Activated CD4-positive, alpha-beta memory T cell treated with anti-CD3 and anti-CD28 coated beads for 36 hours (primary cell): ENCODE measurements at regions not wholly inside any gene's neighbourhood (a gene's known extent, or its start where the extent isn't known, plus 50 kb on each side); places are given as distances from the start of the nearest gene placed in this dataset.

Source experiments
- CTCF ChIA-PET: fragments of 350-600 bp; sonication (Branson Sonifier 250); formaldehyde crosslinking; loops from one replicate; lab custom pipeline; 2021; ENCODE audit warnings: antibody characterized with exemption, inconsistent platforms; lab: Charles Lee
- POLR2A ChIA-PET: fragments of 350-600 bp; sonication (Branson Sonifier 250); formaldehyde crosslinking; loops from one replicate; lab custom pipeline; 2021; ENCODE audit warnings: antibody characterized with exemption; lab: Charles Lee
- DNase-seq: peaks from one replicate; pipeline ENCODE4 v3.0.0-alpha.2; 2020
- H3K27ac Mint-ChIP-seq: one replicate; pipeline ENCODE4 v1.8.0; 2021; ENCODE audit warnings: mixed read lengths
- H3K27me3 Mint-ChIP-seq: one replicate; pipeline ENCODE4 v1.8.0; 2021; ENCODE audit warnings: mixed read lengths
- H3K36me3 Mint-ChIP-seq: one replicate; pipeline ENCODE4 v1.8.0; 2021; ENCODE audit warnings: mixed read lengths
- H3K4me1 Mint-ChIP-seq: one replicate; pipeline ENCODE4 v1.8.0; 2021; ENCODE audit warnings: low read depth, mixed read lengths
- H3K4me3 Mint-ChIP-seq: one replicate; pipeline ENCODE4 v1.8.0; 2021; ENCODE audit warnings: mild to moderate bottlenecking, mixed read lengths
- H3K9me3 Mint-ChIP-seq: one replicate; pipeline ENCODE4 v1.8.0; 2021; ENCODE audit warnings: mixed read lengths
- intact Hi-C: fragments of 100-400 bp; cut with micrococcal nuclease; formaldehyde crosslinking; loops from one replicate; pipeline ENCODE4 v1.15.1; 2023

DNA sequence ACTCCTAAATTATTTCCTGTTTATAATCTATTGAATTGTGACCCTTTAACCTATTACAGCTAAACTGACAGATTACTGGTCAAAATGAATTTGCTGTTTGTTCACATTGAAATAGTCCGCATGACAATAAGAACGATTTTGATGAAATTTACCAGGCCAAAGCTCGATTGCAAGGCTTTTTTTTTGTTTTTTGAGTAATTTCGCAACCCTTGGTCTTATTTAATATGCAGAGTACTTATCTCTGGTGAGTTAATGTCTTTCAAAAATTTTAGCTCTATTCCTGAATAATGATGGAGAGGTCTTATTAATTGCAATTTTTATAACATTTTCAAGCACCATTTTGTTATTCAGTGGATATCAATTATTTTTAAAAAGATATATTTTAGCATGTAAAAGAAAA lies 362.4 kb downstream of the OTOL1 start:
- no peak for DNase-seq
- intact Hi-C loops, result no loop called here
- Mint-ChIP-seq H3K9me3 (no peaks in the 10 kb centered on the region), H3K36me3 (no peaks in the 10 kb centered on the region), H3K27ac (no peak overlapping the region), H3K27me3 (no peaks in the 10 kb centered on the region), H3K4me1 (no peaks in the 10 kb centered on the region), H3K4me3 (no peak overlapping the region)
- CTCF ChIA-PET, result no interaction called here
- POLR2A ChIA-PET, result no interaction called here

DNA sequence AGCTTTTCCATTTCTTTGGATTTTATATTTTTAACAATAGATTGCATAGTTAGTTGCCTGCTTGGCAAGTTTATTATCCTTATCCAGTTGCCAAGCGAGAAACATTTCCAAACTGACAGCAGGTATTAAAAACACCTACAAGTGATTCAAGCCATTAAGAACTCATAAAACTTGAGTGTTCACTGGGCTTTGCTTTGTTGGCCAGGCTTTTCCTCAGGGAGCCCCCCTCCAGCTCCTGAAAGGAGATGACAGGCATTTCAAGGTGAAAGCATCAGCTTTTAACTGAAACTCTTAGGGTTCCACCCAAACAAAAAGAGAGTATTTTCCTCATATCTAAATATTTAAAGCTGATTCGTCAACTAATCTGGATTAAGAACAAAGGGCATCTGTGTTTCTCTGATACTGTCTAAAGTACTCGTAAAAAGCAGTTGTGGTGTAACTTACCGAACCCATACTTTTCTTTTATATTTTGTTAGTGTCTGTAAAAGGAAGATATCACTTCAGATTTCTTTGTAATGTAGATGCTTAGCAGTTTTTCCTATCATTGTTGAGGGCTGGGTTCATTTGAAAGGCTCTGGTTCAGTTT lies 363.4 kb downstream of the OTOL1 start:
- CTCF ChIA-PET, result no interaction called here

DNA sequence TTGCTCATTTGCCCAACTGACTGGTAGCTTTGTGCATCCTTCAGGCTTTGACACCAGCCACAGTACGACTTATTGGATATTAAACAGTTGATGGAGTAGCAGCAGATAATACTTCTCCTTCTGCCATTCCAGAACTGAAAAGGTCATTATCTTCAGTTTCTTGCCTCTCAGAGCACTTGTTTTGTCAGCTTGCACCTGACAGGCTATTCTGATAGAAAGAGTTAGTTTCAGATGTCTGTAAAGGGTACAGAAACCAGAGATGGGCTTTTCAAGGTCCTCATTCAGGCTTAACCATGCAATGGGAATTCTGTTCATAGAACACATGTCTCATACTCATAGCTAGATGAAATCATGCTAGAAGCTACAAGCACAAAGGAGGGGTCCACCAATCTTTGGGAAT lies 367.2 kb downstream of the OTOL1 start:
- ChIA-PET CTCF (no interaction called here), POLR2A (no interaction called here)
- Mint-ChIP-seq H3K27me3 (no peaks in the 10 kb centered on the region), H3K27ac (no peak overlapping the region), H3K4me1 (no peaks in the 10 kb centered on the region), H3K4me3 (no peak overlapping the region), H3K9me3 (no peaks in the 10 kb centered on the region), H3K36me3 (no peaks in the 10 kb centered on the region)
- intact Hi-C loops, result no loop called here
- no peak for DNase-seq

More for the DNA sequence above, 363.4 kb downstream of the OTOL1 start:
- H3K27ac Mint-ChIP-seq, result no peak overlapping the region
- H3K9me3 Mint-ChIP-seq, result no peaks in the 10 kb centered on the region
- H3K36me3 Mint-ChIP-seq, result no peaks in the 10 kb centered on the region
- DNase-seq, result no peak
- POLR2A ChIA-PET, result no interaction called here
- H3K27me3 Mint-ChIP-seq, result no peaks in the 10 kb centered on the region
- intact Hi-C loops, result no loop called here
- H3K4me1 Mint-ChIP-seq, result no peaks in the 10 kb centered on the region
- no peak overlapping the region for H3K4me3 Mint-ChIP-seq

DNA sequence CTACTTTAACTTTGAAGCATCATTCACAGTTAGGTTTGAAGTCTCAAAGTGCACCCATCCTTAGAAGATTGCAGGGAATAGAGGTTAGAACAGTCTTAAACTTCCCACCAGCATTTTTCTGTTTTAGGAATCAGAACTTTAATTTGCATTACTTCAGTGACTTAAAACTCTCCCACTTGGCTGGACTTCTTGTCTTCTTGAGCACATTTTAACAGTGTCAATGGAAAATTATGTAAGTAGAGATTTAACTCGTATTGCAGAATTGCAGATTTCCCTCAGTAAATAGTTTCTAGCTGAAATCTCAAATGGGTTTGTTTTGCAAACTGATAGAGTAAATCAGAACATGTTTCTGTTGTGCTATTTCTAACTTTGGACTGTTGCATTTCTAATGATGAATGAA lies 369.6 kb downstream of the OTOL1 start:
- no peaks in the 10 kb centered on the region for H3K4me1 Mint-ChIP-seq
- no peak for DNase-seq
- H3K27ac Mint-ChIP-seq, result no peak overlapping the region
- no peaks in the 10 kb centered on the region for H3K27me3 Mint-ChIP-seq
- CTCF ChIA-PET, result no interaction called here
- POLR2A ChIA-PET, result no interaction called here
- H3K9me3 Mint-ChIP-seq, result peaks cover 4% of the 10 kb centered on the region
- no peak overlapping the region for H3K4me3 Mint-ChIP-seq
- H3K36me3 Mint-ChIP-seq, result no peaks in the 10 kb centered on the region
- intact Hi-C loops, result no loop called here

DNA sequence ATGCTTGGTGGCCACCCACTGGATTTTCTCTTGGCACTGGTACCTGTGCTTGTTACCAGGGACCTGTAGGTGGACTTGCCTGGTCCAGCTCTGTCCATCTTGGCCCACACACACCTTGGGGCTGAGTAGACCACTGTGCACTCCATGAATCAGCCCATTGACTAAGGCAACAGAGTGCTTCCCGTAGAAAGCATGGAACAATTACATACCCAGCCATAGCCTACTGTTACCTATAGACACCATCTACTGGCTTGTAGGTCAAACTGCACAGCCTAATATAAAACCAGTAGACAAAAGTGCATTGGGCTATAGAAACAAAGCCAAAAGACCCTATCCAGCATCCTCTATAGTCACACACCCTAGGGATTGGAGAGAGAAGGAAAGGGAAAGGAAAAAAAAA lies 378.9 kb downstream of the OTOL1 start:
- Mint-ChIP-seq H3K27ac (no peak overlapping the region), H3K4me3 (no peak overlapping the region), H3K27me3 (no peaks in the 10 kb centered on the region), H3K36me3 (no peaks in the 10 kb centered on the region), H3K9me3 (peaks cover 8% of the 10 kb centered on the region), H3K4me1 (no peaks in the 10 kb centered on the region)
- POLR2A ChIA-PET, result no interaction called here
- no peak for DNase-seq
- intact Hi-C loops, result no loop called here
- CTCF ChIA-PET, result no interaction called here

DNA sequence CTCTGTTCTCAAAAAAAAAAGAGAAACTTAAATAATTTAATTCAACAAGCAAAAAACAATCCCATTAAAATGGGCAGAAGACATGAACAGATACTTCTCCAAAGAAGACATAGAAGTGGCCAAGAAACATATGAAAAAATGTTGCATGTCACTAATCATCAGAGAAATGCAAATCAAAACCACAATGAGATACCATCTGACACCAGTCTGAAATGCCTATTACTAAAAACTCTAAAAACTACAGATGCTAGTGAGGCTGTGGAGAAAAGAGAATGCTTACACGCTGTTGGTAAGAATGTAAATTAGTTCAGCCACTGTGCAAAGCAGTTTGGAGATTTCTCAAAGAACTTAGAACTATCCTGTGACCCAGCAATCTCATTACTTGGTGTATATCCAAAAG lies 382.9 kb downstream of the OTOL1 start:
- DNase-seq, result no peak
- Mint-ChIP-seq H3K36me3 (no peaks in the 10 kb centered on the region), H3K4me3 (no peak overlapping the region), H3K27ac (no peak overlapping the region), H3K4me1 (no peaks in the 10 kb centered on the region), H3K9me3 (peaks cover 15% of the 10 kb centered on the region), H3K27me3 (no peaks in the 10 kb centered on the region)
- ChIA-PET CTCF (no interaction called here), POLR2A (no interaction called here)
- intact Hi-C loops, result no loop called here

DNA sequence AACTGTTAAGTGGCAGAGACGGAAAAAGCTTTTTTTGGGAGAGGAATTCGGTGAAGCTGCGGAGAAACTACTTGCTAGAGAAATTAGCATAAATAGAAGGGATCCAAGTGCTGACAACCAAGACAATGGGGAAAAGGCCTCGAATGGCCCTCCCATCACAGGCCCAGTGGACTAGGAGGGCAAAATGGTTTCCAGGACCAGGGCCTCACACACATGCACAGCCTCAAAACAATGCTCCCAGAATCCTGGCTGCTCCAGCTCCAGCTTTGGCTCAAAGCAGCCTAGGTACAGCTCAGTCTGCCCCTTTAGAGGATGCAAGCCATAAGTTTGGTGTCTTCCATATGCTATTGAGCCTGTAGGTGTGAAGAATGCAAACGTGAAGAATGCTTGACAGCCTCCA lies 388.2 kb downstream of the OTOL1 start:
- no peak for DNase-seq
- Mint-ChIP-seq H3K4me1 (no peaks in the 10 kb centered on the region), H3K36me3 (no peaks in the 10 kb centered on the region), H3K9me3 (peaks cover 22% of the 10 kb centered on the region), H3K27ac (no peak overlapping the region), H3K27me3 (no peaks in the 10 kb centered on the region), H3K4me3 (no peak overlapping the region)
- POLR2A ChIA-PET, result no interaction called here
- CTCF ChIA-PET, result no interaction called here
- intact Hi-C loops, result no loop called here

DNA sequence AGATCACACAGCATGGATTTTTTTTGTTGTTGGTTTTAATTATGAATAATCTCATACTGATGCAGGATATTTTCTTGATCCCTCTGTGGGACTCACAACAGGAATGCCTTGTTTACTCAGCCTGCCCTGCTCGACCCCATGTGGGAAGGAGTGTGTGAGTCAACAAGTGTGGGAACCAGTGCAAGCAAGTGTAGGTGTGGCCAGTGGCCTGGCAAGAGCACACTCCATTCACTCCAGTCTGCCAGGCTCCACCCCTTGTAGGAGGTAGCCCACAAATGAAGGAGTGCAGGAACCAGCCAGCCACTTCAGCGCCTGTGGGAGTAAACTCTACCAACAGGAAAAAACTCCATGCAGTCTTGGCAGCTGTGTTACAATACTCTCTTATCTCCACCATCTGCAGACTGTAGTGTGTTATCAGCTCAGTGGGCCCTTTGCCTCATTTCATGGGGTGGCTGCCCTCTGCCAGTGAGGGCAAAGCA lies 393.6 kb downstream of the OTOL1 start:
- POLR2A ChIA-PET, result no interaction called here
- no peak overlapping the region for H3K27ac Mint-ChIP-seq
- no peaks in the 10 kb centered on the region for H3K36me3 Mint-ChIP-seq
- H3K9me3 Mint-ChIP-seq, result peaks cover 16% of the 10 kb centered on the region
- CTCF ChIA-PET, result no interaction called here
- intact Hi-C loops, result no loop called here
- DNase-seq, result no peak
- H3K4me3 Mint-ChIP-seq, result no peak overlapping the region
- H3K27me3 Mint-ChIP-seq, result no peaks in the 10 kb centered on the region
- H3K4me1 Mint-ChIP-seq, result no peaks in the 10 kb centered on the region

DNA sequence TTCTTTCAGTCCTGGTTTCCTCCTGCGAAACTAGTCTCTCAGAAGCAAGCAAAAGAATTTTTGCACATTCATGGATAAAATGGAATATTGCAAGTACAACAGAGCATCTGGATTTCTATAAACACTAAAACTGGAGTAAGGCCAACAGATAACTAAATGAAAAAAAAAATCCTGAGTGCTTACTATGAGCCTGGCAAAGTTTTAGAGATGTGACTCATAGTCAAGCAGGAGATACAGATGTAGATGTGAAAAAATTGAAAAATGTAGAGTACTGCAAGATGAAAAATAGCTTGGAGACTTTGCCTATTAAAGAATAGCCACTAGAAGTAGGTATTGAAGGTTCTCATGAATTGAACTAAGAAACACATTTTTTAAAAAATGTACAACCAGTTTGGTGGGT lies 397.4 kb downstream of the OTOL1 start:
- POLR2A ChIA-PET, result no interaction called here
- Mint-ChIP-seq H3K4me3 (no peak overlapping the region), H3K27me3 (no peaks in the 10 kb centered on the region), H3K27ac (no peak overlapping the region), H3K36me3 (no peaks in the 10 kb centered on the region), H3K9me3 (peaks cover 9% of the 10 kb centered on the region), H3K4me1 (no peaks in the 10 kb centered on the region)
- CTCF ChIA-PET, result no interaction called here
- intact Hi-C loops, result no loop called here
- DNase-seq, result no peak

DNA sequence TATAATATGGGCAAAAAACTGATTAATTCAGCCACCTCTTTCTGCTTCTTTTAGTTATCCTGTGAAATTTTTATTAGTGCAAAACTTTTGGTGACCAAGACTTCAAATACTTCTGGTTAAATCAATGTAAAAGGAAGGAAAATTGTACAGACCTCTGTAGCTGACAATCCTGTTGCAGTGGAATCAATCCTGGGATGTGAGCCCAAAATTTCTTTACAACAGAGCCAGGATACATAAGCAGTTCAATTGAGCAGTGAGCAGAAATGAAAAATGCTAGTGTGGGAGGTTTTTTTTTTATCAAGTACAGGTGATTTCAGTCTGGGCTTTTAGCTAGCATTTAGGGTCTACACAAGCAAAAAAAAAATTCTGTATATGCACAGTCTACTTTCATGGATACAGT lies 398.0 kb downstream of the OTOL1 start:
- H3K4me1 Mint-ChIP-seq, result no peaks in the 10 kb centered on the region
- no peaks in the 10 kb centered on the region for H3K36me3 Mint-ChIP-seq
- H3K27me3 Mint-ChIP-seq, result no peaks in the 10 kb centered on the region
- intact Hi-C loops, result no loop called here
- H3K9me3 Mint-ChIP-seq, result peaks cover 8% of the 10 kb centered on the region
- no peak overlapping the region for H3K27ac Mint-ChIP-seq
- no peak for DNase-seq
- H3K4me3 Mint-ChIP-seq, result no peak overlapping the region
- ChIA-PET POLR2A (no interaction called here), CTCF (no interaction called here)

DNA sequence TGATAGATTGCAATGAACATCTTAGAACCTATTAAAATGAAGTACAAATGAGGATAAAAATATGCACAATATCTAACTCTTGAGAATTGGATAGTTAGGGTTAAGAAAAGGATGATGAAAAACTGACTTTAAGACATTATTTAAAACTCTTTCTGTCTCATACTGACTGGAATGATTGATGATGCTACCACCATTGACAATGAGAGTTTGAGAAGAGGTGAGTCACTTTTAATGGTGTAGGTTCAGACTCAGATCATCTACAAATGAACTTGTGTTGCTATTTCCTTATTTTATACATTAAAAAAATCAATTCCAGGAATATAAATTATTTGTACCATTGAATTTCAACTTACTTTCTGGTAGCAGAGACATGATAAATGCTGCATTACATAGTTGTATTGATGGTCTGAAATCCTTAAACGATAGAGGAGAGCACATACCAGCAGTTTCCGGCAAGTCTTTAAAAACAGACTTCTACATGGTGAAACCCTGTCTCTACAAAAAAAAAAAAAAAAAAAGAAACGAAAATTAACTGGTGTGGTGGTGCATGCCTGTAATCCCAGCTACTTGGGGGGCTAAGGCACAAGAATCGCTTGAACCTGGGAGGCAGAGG lies 409.0 kb downstream of the OTOL1 start:
- Mint-ChIP-seq H3K4me3 (no peak overlapping the region), H3K27me3 (no peaks in the 10 kb centered on the region), H3K4me1 (no peaks in the 10 kb centered on the region), H3K9me3 (peaks cover 2% of the 10 kb centered on the region), H3K27ac (no peak overlapping the region), H3K36me3 (no peaks in the 10 kb centered on the region)
- ChIA-PET POLR2A (no interaction called here), CTCF (no interaction called here)
- DNase-seq, result no peak
- intact Hi-C loops, result no loop called here

DNA sequence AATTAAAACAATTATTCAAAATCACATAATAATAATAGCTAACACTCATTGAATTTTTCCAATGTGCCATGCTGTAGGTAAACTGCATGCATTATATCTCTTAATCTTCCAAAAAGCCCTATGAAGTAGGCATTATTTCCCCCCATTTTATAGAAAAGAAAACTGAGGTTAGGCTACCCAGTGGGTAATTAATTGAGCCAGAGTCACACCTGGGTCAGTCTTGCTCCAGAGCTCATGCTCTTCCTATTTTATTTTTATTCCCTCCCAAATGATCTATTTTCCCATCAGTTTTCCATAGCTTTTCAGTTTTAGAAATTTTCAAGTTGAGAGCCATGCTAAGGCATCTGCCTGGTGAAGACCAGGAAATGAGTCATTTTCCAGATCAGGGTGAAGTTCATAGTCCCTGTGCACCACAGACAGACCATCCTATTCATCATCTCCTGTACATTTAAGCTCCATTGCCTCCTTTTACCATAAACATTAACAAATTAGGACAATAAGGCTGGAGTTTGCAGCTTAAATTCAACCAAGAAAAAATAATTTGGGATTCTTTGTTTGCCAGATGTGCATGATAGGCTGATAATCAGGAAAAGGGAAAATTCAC lies 417.3 kb downstream of the OTOL1 start:
- ChIA-PET POLR2A (no interaction called here), CTCF (no interaction called here)
- H3K36me3 Mint-ChIP-seq, result no peaks in the 10 kb centered on the region
- DNase-seq, result no peak
- H3K9me3 Mint-ChIP-seq, result peaks cover 4% of the 10 kb centered on the region
- intact Hi-C loops, result no loop called here
- H3K4me3 Mint-ChIP-seq, result no peak overlapping the region
- H3K27ac Mint-ChIP-seq, result no peak overlapping the region
- H3K27me3 Mint-ChIP-seq, result no peaks in the 10 kb centered on the region
- H3K4me1 Mint-ChIP-seq, result no peaks in the 10 kb centered on the region
